Esophagus squamous epithelium (tissue), 5 donors: ENCODE measurements at regions not wholly inside any gene's neighbourhood (a gene's known extent, or its start where the extent isn't known, plus 50 kb on each side); places are given as distances from the start of the nearest gene placed in this dataset.

Experiments
- DNase-seq: peaks from one replicate; lab custom pipeline; 2025; lab: John Stamatoyannopoulos, UW
- H3K27ac ChIP-seq, 4 donors: fragments of 200-600 bp; sonication (generic); one replicate each; pipeline ENCODE4 v1.5.1; 2016 to 2019; ENCODE audit warnings: mild to moderate bottlenecking in 1 of 4
- H3K27me3 ChIP-seq, 4 donors: fragments of 200-600 bp; sonication (generic); 1 replicate in 3 of 4; 2 replicates in 1 of 4; pipeline versions ENCODE4 v1.5.1 to v1.6.0; 2017 to 2021; ENCODE audit warnings: antibody characterized with exemption in 1 of 4
- H3K36me3 ChIP-seq, 3 donors: fragments of 200-600 bp; sonication (generic); one replicate each; pipeline ENCODE4 v1.5.1; 2016 to 2019
- H3K4me1 ChIP-seq, 3 donors: fragments of 200-600 bp; sonication (generic); one replicate each; pipeline ENCODE4 v1.5.1; 2017 to 2019
- H3K4me3 ChIP-seq, 4 donors: fragments of 200-600 bp; sonication (generic); 1 replicate in 3 of 4; 2 replicates in 1 of 4; pipeline ENCODE4 v1.5.1; 2016 to 2019; ENCODE audit warnings: mild to moderate bottlenecking in 2 of 4, moderate library complexity in 1 of 4
- H3K9me3 ChIP-seq, 3 donors: fragments of 200-600 bp; sonication (generic); one replicate each; pipeline ENCODE4 v1.5.1; 2016 to 2019
- CTCF ChIP-seq, 6 experiments: fragments of 450-650 bp in 4 of 6; fragments of 200-600 bp in 2 of 6; sonication (generic) in 2 of 6; IDR thresholded peaks; one replicate each; pipeline ENCODE4 v1.5.1; 2016 to 2019; ENCODE audit warnings: antibody characterized with exemption in 6 of 6, mild to moderate bottlenecking in 4 of 6, moderate library complexity in 4 of 6
- POLR2A ChIP-seq, 4 donors: fragments of 450-650 bp; IDR thresholded peaks; one replicate each; pipeline ENCODE4 v1.6.1; 2017; ENCODE audit warnings: antibody characterized with exemption in 4 of 4, mild to moderate bottlenecking in 4 of 4, moderate library complexity in 3 of 4
- WGBS, 2 donors: methylation state at CpG; one replicate each; pipeline ENCODE4 v1.1.5; 2018; 5-methylcytosine and 5-hydroxymethylcytosine counted together
- intact Hi-C: fragments of 100-400 bp; cut with DNase I; formaldehyde crosslinking; loops from one replicate; pipeline ENCODE4 v1.15.0; 2022
- donor health status: DM: yes; HTN: yes; CAD: no.

- DNase-seq: no peak
- 58 to 100% methylated on average over 1 of the region's 1 CpG for WGBS, 2 donors
- TF ChIP-seq POLR2A (IDR thresholded peaks at IDR 0.05): no peak
- no peak for TF ChIP-seq CTCF (IDR thresholded peaks at IDR 0.05)
- peaks cover 0 to 6% (median 0%) of the 10 kb centered on the region in 3 donors for H3K4me1 ChIP-seq
- no peaks in the 10 kb centered on the region for H3K36me3 ChIP-seq
- no peaks in the 10 kb centered on the region for H3K27me3 ChIP-seq
- no peak overlapping the region for H3K27ac ChIP-seq
- intact Hi-C loops: no loop called here
- no peak overlapping the region for H3K4me3 ChIP-seq
- no peaks in the 10 kb centered on the region for H3K9me3 ChIP-seq
These were observed 255.7 kb upstream of the ACVR2A start for GRCh38 chr2:147589127-147589526.

- 72 to 83% methylated on average over 2 of the region's 2 CpGs for WGBS, 2 donors
- DNase-seq: no peak
These were observed 256.6 kb upstream of the ACVR2A start for GRCh38 chr2:147588191-147588590.

GRCh38 chr2:147578529-147578928 lies 266.3 kb upstream of the ACVR2A start:
- Histone ChIP-seq H3K4me1 (no peaks in the 10 kb centered on the region), H3K36me3 (no peaks in the 10 kb centered on the region), H3K27me3 (no peaks in the 10 kb centered on the region), H3K27ac (no peak overlapping the region), H3K4me3 (no peak overlapping the region), H3K9me3 (no peaks in the 10 kb centered on the region)
- no peak for DNase-seq
- intact Hi-C loops: no loop called here
- TF ChIP-seq CTCF (IDR thresholded peaks at IDR 0.05): no peak
- no peak for TF ChIP-seq POLR2A (IDR thresholded peaks at IDR 0.05)
- WGBS, 2 donors: 77 to 80% methylated on average over 3 of the region's 3 CpGs

More at GRCh38 chr2:147588191-147588590, 256.6 kb upstream of the ACVR2A start:
- Histone ChIP-seq H3K27ac (no peak overlapping the region), H3K4me1 (peaks cover 0 to 4% (median 0%) of the 10 kb centered on the region in 3 donors), H3K9me3 (no peaks in the 10 kb centered on the region), H3K36me3 (no peaks in the 10 kb centered on the region), H3K4me3 (no peak overlapping the region), H3K27me3 (no peaks in the 10 kb centered on the region)
- intact Hi-C loops: no loop called here
- TF ChIP-seq POLR2A (IDR thresholded peaks at IDR 0.05): no peak
- no peak for TF ChIP-seq CTCF (IDR thresholded peaks at IDR 0.05)

GRCh38 chr2:147577998-147578380 lies 266.8 kb upstream of the ACVR2A start:
- Histone ChIP-seq H3K27ac (no peak overlapping the region), H3K9me3 (no peaks in the 10 kb centered on the region), H3K4me1 (peaks cover 0 to under 1% (median 0%) of the 10 kb centered on the region in 3 donors), H3K27me3 (no peaks in the 10 kb centered on the region), H3K36me3 (no peaks in the 10 kb centered on the region), H3K4me3 (no peak overlapping the region)
- intact Hi-C loops: no loop called here
- DNase-seq: no peak
- TF ChIP-seq CTCF (IDR thresholded peaks at IDR 0.05) (no peak), POLR2A (IDR thresholded peaks at IDR 0.05) (no peak)
- 85% methylated on average over 2 of the region's 2 CpGs for WGBS, 2 donors

GRCh38 chr2:147577323-147577997 lies 267.4 kb upstream of the ACVR2A start:
- no peak overlapping the region for H3K27ac ChIP-seq
- TF ChIP-seq CTCF (IDR thresholded peaks at IDR 0.05): no peak
- TF ChIP-seq POLR2A (IDR thresholded peaks at IDR 0.05): no peak
- no peaks in the 10 kb centered on the region for H3K27me3 ChIP-seq
- no peak for DNase-seq
- H3K9me3 ChIP-seq: no peaks in the 10 kb centered on the region
- 81 to 86% methylated on average over 8 of the region's 8 CpGs for WGBS, 2 donors
- no peaks in the 10 kb centered on the region for H3K36me3 ChIP-seq
- intact Hi-C loops: no loop called here
- no peak overlapping the region for H3K4me3 ChIP-seq
- H3K4me1 ChIP-seq: peaks cover 0 to 3% (median 0%) of the 10 kb centered on the region in 3 donors
